ENCODE measurements at regions not wholly inside any gene's neighbourhood (a gene's known extent, or its start where the extent isn't known, plus 50 kb on each side); places are given as distances from the start of the nearest gene placed in this dataset.

GRCh38 chr2:132253496-132254305 is 91.9 kb upstream of the ANKRD30BL start:
- H2AFZ ChIP-seq (ENCODE audit: low read length): no peak overlapping the region
- H4K20me1 ChIP-seq (ENCODE audit: insufficient read depth, low read length): no peaks in the 10 kb centered on the region
- FAIRE-seq (no peak), DNase-seq (ENCODE audit: low spot score) (no peak), ATAC-seq (no peak; the same call in 2 of the 3 replicates)
- WGBS (ENCODE audit: low lambda C conversion rate): 70% methylated on average over 45 of the region's 50 CpGs
- no peaks in the 10 kb centered on the region for H3K36me3 ChIP-seq (replicated peaks in 1 of 2; ENCODE audit: control insufficient read depth in 1 of 2, insufficient read depth in 2 of 2, low read length in 2 of 2)
- no peak for TF ChIP-seq ZNF841 (CRISPR knock-in tag; IDR thresholded peaks at IDR 0.05; ENCODE audit: borderline replicate concordance)
- no peak for TF ChIP-seq DMAP1 (CRISPR knock-in tag; IDR thresholded peaks at IDR 0.05)
- no peak for TF ChIP-seq ZNF556 (CRISPR knock-in tag; IDR thresholded peaks at IDR 0.05; ENCODE audit: borderline replicate concordance)
- no peak for TF ChIP-seq ZBTB49 (CRISPR knock-in tag; IDR thresholded peaks at IDR 0.05; ENCODE audit: borderline replicate concordance)
- no peak for TF ChIP-seq ZNF205 (CRISPR knock-in tag; IDR thresholded peaks at IDR 0.05)
- no peak for TF ChIP-seq ATF7-NPFF (CRISPR knock-in tag; IDR thresholded peaks at IDR 0.05; ENCODE audit: low read depth)
- TF ChIP-seq ZNF605 (CRISPR knock-in tag; IDR thresholded peaks at IDR 0.05): no peak
- TF ChIP-seq TERF1 (CRISPR knock-in tag; IDR thresholded peaks at IDR 0.05): no peak
- TF ChIP-seq AGO2 (optimal IDR thresholded peaks at IDR 0.05; ENCODE audit: low read depth, low read length): no peak
- no peak for TF ChIP-seq AKAP8 (CRISPR knock-in tag; IDR thresholded peaks at IDR 0.05)
- TF ChIP-seq ZNF781 (CRISPR knock-in tag; IDR thresholded peaks at IDR 0.05; ENCODE audit: borderline replicate concordance, not compliant biosample characterization): no peak
- TF ChIP-seq NKX3-1 (CRISPR knock-in tag; IDR thresholded peaks at IDR 0.05): no peak
- no peak for TF ChIP-seq ZNF597 (CRISPR knock-in tag; IDR thresholded peaks at IDR 0.05)
- TF ChIP-seq KAT7 (CRISPR knock-in tag; IDR thresholded peaks at IDR 0.05; ENCODE audit: borderline replicate concordance): no peak
- no peak for TF ChIP-seq DNMT1 (CRISPR knock-in tag; IDR thresholded peaks at IDR 0.05)
- TF ChIP-seq IKZF4 (CRISPR knock-in tag; IDR thresholded peaks at IDR 0.05; ENCODE audit: borderline replicate concordance, low read depth, not compliant biosample characterization): no peak
- no peak for TF ChIP-seq ZFP36L2 (CRISPR knock-in tag; IDR thresholded peaks at IDR 0.05)
- no peak for TF ChIP-seq E2F5 (CRISPR knock-in tag; conservative IDR thresholded peaks at IDR 0.05)
- no peak for TF ChIP-seq NFRKB (IDR thresholded peaks at IDR 0.05)
- in situ Hi-C loops (cut with HindIII; ENCODE audit: extremely low pct_ligation_motif_present, low pct_unique_long_range_greater_than_20kb) (no loop called here), intact Hi-C loops (cut with micrococcal nuclease; ENCODE audit: unreplicated experiment) (no loop called here)
- no peaks in the 10 kb centered on the region for H3K27me3 ChIP-seq (ENCODE audit: control insufficient read depth in 1 of 2, insufficient read depth in 2 of 2, low read length in 2 of 2)
- ChIA-PET POLR2A (no interaction called here), CTCF (ENCODE audit: low intra/inter-chr PET ratio, low total read pairs) (no interaction called here)
- H3K9ac ChIP-seq (ENCODE audit: insufficient read depth, low read depth, low read length): no peak overlapping the region
- H3K4me2 ChIP-seq (ENCODE audit: low read depth, low read length): no peak overlapping the region
- peaks cover 67% of the 10 kb centered on the region for H3K9me3 ChIP-seq (ENCODE audit: low read length)
- no peaks in the 10 kb centered on the region for H3K4me1 ChIP-seq (ENCODE audit: insufficient read depth, low read length)
- H3K4me3 ChIP-seq (replicated peaks in 1 of 3; ENCODE audit: insufficient read depth in 1 of 3, low read depth in 2 of 3, low read length in 3 of 3): no peak overlapping the region
- no peaks in the 10 kb centered on the region for H3K79me2 ChIP-seq (ENCODE audit: insufficient read depth, low read length)
- H3K27ac ChIP-seq (ENCODE audit: extremely low read length, insufficient read depth, low read length): no peak overlapping the region
- BruUV-seq (replicated peaks): no TSS peak
